Parathyroid adenoma (tissue), 2 donors: ENCODE measurements at regions not wholly inside any gene's neighbourhood (a gene's known extent, or its start where the extent isn't known, plus 50 kb on each side); places are given as distances from the start of the nearest gene placed in this dataset.

Source experiments
- H2AFZ ChIP-seq: fragments of 300-600 bp; sonication (generic); one replicate; pipeline ENCODE4 v1.7.0; 2017; ENCODE audit warnings: antibody characterized with exemption, mild to moderate bottlenecking
- H3K27ac ChIP-seq: fragments of 300-600 bp; sonication (generic); one replicate; pipeline ENCODE4 v1.7.0; 2017
- H3K27me3 ChIP-seq: fragments of 300-600 bp; sonication (generic); one replicate; pipeline ENCODE4 v1.7.0; 2017; ENCODE audit warnings: low read length; ENCODE audit not compliant: control insufficient read depth, insufficient read depth
- H3K36me3 ChIP-seq: fragments of 300-600 bp; sonication (generic); one replicate; pipeline ENCODE4 v1.7.0; 2017; ENCODE audit warnings: low read length; ENCODE audit not compliant: control insufficient read depth, insufficient read depth
- H3K4me1 ChIP-seq: fragments of 300-600 bp; sonication (generic); one replicate; pipeline ENCODE4 v1.7.0; 2017; ENCODE audit warnings: control low read depth
- H3K4me2 ChIP-seq: fragments of 300-600 bp; sonication (generic); one replicate; pipeline ENCODE4 v1.7.0; 2017; ENCODE audit warnings: low read length
- H3K4me3 ChIP-seq: fragments of 300-600 bp; sonication (generic); one replicate; pipeline ENCODE4 v1.7.0; 2017; ENCODE audit warnings: low read depth, low read length
- H3K79me2 ChIP-seq: fragments of 300-600 bp; sonication (generic); one replicate; pipeline ENCODE4 v1.7.0; 2017; ENCODE audit warnings: control low read depth
- H3K9ac ChIP-seq: fragments of 300-600 bp; sonication (generic); one replicate; pipeline ENCODE4 v1.7.0; 2017; ENCODE audit warnings: mild to moderate bottlenecking
- H3K9me3 ChIP-seq: fragments of 300-600 bp; sonication (generic); one replicate; pipeline ENCODE4 v1.7.0; 2017; ENCODE audit warnings: low read length; ENCODE audit not compliant: control insufficient read depth
- CTCF ChIP-seq: fragments of 300-600 bp; sonication (generic); IDR thresholded peaks from one replicate; pipeline ENCODE4 v1.7.0; 2017; ENCODE audit warnings: antibody characterized with exemption, mild to moderate bottlenecking
- donor health status: primary hyperparathyroidism.

DNA sequence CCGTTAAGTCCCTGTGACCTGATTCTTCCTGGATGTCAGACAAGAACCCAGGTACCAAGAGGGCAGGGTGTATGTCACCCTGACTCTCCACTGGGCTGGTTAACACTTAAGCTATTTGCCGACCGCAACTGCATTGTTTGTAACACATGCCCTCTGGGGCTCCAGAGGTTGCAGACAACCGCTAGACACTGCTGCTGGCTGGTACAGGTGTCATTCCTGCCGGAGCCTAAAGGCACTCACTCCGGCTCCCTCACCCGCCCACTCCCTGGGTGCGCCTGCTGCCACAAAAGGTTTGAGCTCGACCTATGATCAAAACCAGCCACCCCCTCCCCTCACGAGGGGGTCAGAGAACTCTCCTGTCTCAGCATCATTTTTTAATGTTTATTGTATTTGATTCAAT, 208.2 kb downstream of the FAT4 start:
- no peak overlapping the region for H3K27ac ChIP-seq
- no peaks in the 10 kb centered on the region for H3K9me3 ChIP-seq
- no peaks in the 10 kb centered on the region for H3K36me3 ChIP-seq
- no peaks in the 10 kb centered on the region for H3K79me2 ChIP-seq
- no peak overlapping the region for H3K4me3 ChIP-seq
- H2AFZ ChIP-seq, result no peak overlapping the region
- no peaks in the 10 kb centered on the region for H3K27me3 ChIP-seq
- no peak for TF ChIP-seq CTCF
- H3K9ac ChIP-seq, result no peak overlapping the region
- no peak overlapping the region for H3K4me2 ChIP-seq
- H3K4me1 ChIP-seq, result no peaks in the 10 kb centered on the region

GRCh38 chr4:125526420-125526819, 211.7 kb downstream of the FAT4 start:
- no peaks in the 10 kb centered on the region for H3K79me2 ChIP-seq
- no peak for TF ChIP-seq CTCF
- H3K27ac ChIP-seq, result no peak overlapping the region
- H3K9me3 ChIP-seq, result no peaks in the 10 kb centered on the region
- H3K4me3 ChIP-seq, result no peak overlapping the region
- no peak overlapping the region for H3K9ac ChIP-seq
- no peaks in the 10 kb centered on the region for H3K4me1 ChIP-seq
- no peaks in the 10 kb centered on the region for H3K27me3 ChIP-seq
- no peak overlapping the region for H2AFZ ChIP-seq
- H3K4me2 ChIP-seq, result no peak overlapping the region
- no peaks in the 10 kb centered on the region for H3K36me3 ChIP-seq

- no peaks in the 10 kb centered on the region for H3K4me1 ChIP-seq
- H2AFZ ChIP-seq, result no peak overlapping the region
- H3K9ac ChIP-seq, result no peak overlapping the region
- H3K27ac ChIP-seq, result no peak overlapping the region
- H3K36me3 ChIP-seq, result no peaks in the 10 kb centered on the region
- H3K4me2 ChIP-seq, result no peak overlapping the region
- no peak for TF ChIP-seq CTCF
- no peak overlapping the region for H3K4me3 ChIP-seq
- no peaks in the 10 kb centered on the region for H3K9me3 ChIP-seq
- no peaks in the 10 kb centered on the region for H3K79me2 ChIP-seq
- H3K27me3 ChIP-seq, result no peaks in the 10 kb centered on the region
Measured at GRCh38 chr4:125527681-125528080, 212.9 kb downstream of the FAT4 start.

GRCh38 chr4:125529071-125529470, 214.3 kb downstream of the FAT4 start:
- H3K4me1 ChIP-seq, result no peaks in the 10 kb centered on the region
- no peaks in the 10 kb centered on the region for H3K27me3 ChIP-seq
- H3K79me2 ChIP-seq, result no peaks in the 10 kb centered on the region
- H3K4me3 ChIP-seq, result no peak overlapping the region
- no peaks in the 10 kb centered on the region for H3K36me3 ChIP-seq
- H2AFZ ChIP-seq, result no peak overlapping the region
- TF ChIP-seq CTCF, result no peak
- H3K9me3 ChIP-seq, result no peaks in the 10 kb centered on the region
- H3K9ac ChIP-seq, result no peak overlapping the region
- H3K4me2 ChIP-seq, result no peak overlapping the region
- H3K27ac ChIP-seq, result no peak overlapping the region

- Histone ChIP-seq H3K27ac (no peak overlapping the region), H3K79me2 (no peaks in the 10 kb centered on the region), H3K4me1 (no peaks in the 10 kb centered on the region), H3K9ac (no peak overlapping the region), H3K4me2 (no peak overlapping the region), H3K9me3 (no peaks in the 10 kb centered on the region), H3K36me3 (no peaks in the 10 kb centered on the region), H3K4me3 (no peak overlapping the region), H2AFZ (no peak overlapping the region), H3K27me3 (no peaks in the 10 kb centered on the region)
- no peak for TF ChIP-seq CTCF
Measured at GRCh38 chr4:125538670-125539069, 223.9 kb downstream of the FAT4 start.
